Body of pancreas (tissue), 4 donors: ENCODE measurements at regions not wholly inside any gene's neighbourhood (a gene's known extent, or its start where the extent isn't known, plus 50 kb on each side); places are given as distances from the start of the nearest gene placed in this dataset.

Experiments used
- POLR2A ChIP-seq, 3 donors: fragments of 450-650 bp; IDR thresholded peaks; one replicate each; pipeline ENCODE4 v1.6.1; 2016; ENCODE audit warnings: antibody characterized with exemption in 3 of 3, mild to moderate bottlenecking in 2 of 3
- TF ChIP-seq, protein P1 (sequence below), 7 experiments: fragments of 450-650 bp in 4 of 7; fragments of 200-600 bp in 3 of 7; sonication (generic) in 3 of 7; IDR thresholded peaks; one replicate each; pipeline ENCODE4 v1.5.1; 2016 to 2019; ENCODE audit warnings: antibody characterized with exemption in 7 of 7

DNA sequence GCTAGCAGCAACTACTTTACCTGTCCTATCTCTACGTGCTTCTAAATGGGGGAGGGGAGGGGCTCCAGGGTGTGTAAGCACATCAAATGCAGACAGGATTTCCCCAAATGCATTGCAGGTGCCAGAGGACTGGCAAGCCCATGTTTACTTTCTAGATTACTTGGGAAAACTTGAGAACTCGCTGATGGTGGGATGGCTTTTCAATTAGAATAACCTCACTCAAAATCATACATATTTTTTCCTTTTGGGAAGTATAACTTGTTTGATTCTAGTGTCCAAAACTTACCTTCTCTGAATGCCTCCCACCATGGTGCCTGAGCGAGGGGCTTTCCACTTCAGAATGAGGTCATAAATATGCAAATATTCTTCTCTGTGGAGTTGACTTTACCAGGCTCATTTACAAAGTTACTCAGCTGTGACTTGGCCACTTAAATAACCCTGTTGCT lies 191.3 kb upstream of the RHOBTB1 start:
- TF ChIP-seq POLR2A (IDR thresholded peaks at IDR 0.05) = no peak
- TF ChIP-seq, protein P1, sequence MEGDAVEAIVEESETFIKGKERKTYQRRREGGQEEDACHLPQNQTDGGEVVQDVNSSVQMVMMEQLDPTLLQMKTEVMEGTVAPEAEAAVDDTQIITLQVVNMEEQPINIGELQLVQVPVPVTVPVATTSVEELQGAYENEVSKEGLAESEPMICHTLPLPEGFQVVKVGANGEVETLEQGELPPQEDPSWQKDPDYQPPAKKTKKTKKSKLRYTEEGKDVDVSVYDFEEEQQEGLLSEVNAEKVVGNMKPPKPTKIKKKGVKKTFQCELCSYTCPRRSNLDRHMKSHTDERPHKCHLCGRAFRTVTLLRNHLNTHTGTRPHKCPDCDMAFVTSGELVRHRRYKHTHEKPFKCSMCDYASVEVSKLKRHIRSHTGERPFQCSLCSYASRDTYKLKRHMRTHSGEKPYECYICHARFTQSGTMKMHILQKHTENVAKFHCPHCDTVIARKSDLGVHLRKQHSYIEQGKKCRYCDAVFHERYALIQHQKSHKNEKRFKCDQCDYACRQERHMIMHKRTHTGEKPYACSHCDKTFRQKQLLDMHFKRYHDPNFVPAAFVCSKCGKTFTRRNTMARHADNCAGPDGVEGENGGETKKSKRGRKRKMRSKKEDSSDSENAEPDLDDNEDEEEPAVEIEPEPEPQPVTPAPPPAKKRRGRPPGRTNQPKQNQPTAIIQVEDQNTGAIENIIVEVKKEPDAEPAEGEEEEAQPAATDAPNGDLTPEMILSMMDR (IDR thresholded peaks at IDR 0.05) = no peak
